ENCODE measurements at regions not wholly inside any gene's neighbourhood (a gene's known extent, or its start where the extent isn't known, plus 50 kb on each side); places are given as distances from the start of the nearest gene placed in this dataset.
"Not testable (repeated sequence)": the region's sequence is repeated elsewhere in the genome, so short reads cannot be mapped to it uniquely, and the experiment has no call there.

GRCh38 chrX:1821846-1822245 lies 207.0 kb downstream of the ASMT start:
- Histone ChIP-seq H3K9me3 (no peaks in the 10 kb centered on the region), H3K4me3 (no peak overlapping the region), H3K27me3 (no peaks in the 10 kb centered on the region), H3K4me1 (no peaks in the 10 kb centered on the region), H3K27ac (no peak overlapping the region), H3K36me3 (no peaks in the 10 kb centered on the region)
- TF ChIP-seq CTCF (IDR thresholded peaks at IDR 0.05) (no peak), POLR2A (IDR thresholded peaks at IDR 0.05) (no peak)
- DNase-seq, result no peak

GRCh38 chrX:1824855-1825254 lies 210.0 kb downstream of the ASMT start:
- Histone ChIP-seq H3K27ac (no peak overlapping the region), H3K9me3 (no peaks in the 10 kb centered on the region), H3K4me1 (no peaks in the 10 kb centered on the region), H3K36me3 (no peaks in the 10 kb centered on the region), H3K27me3 (no peaks in the 10 kb centered on the region), H3K4me3 (no peak overlapping the region)
- no peak for DNase-seq
- TF ChIP-seq CTCF (IDR thresholded peaks at IDR 0.05) (no peak), POLR2A (IDR thresholded peaks at IDR 0.05) (no peak)

GRCh38 chrX:1833656-1834360 lies 218.9 kb downstream of the ASMT start:
- no peak for TF ChIP-seq CTCF (IDR thresholded peaks at IDR 0.05)
- no peak for TF ChIP-seq POLR2A (IDR thresholded peaks at IDR 0.05)
- H3K4me1 ChIP-seq, result no peaks in the 10 kb centered on the region
- no peaks in the 10 kb centered on the region for H3K9me3 ChIP-seq
- no peak overlapping the region for H3K27ac ChIP-seq
- no peaks in the 10 kb centered on the region for H3K27me3 ChIP-seq
- DNase-seq, result no peak
- H3K36me3 ChIP-seq, result no peaks in the 10 kb centered on the region
- H3K4me3 ChIP-seq, result no peak overlapping the region

- H3K27me3 ChIP-seq, result no peaks in the 10 kb centered on the region
- TF ChIP-seq POLR2A (IDR thresholded peaks at IDR 0.05) (no peak), CTCF (IDR thresholded peaks at IDR 0.05) (no peak)
Measured at GRCh38 chrX:1835056-1835455, 220.2 kb downstream of the ASMT start.

GRCh38 chrX:1836683-1837082 lies 221.8 kb downstream of the ASMT start:
- Histone ChIP-seq H3K27ac (no peak overlapping the region), H3K9me3 (no peaks in the 10 kb centered on the region), H3K27me3 (no peaks in the 10 kb centered on the region), H3K36me3 (no peaks in the 10 kb centered on the region), H3K4me3 (no peak overlapping the region), H3K4me1 (no peaks in the 10 kb centered on the region)
- no peak for DNase-seq
- no peak for TF ChIP-seq CTCF (IDR thresholded peaks at IDR 0.05)
- TF ChIP-seq POLR2A (IDR thresholded peaks at IDR 0.05), result no peak

More at GRCh38 chrX:1835056-1835455, 220.2 kb downstream of the ASMT start:
- H3K9me3 ChIP-seq, result no peaks in the 10 kb centered on the region
- H3K4me3 ChIP-seq, result no peak overlapping the region
- no peaks in the 10 kb centered on the region for H3K36me3 ChIP-seq
- H3K4me1 ChIP-seq, result no peaks in the 10 kb centered on the region
- no peak for DNase-seq
- no peak overlapping the region for H3K27ac ChIP-seq

- TF ChIP-seq CTCF (IDR thresholded peaks at IDR 0.05) (no peak), POLR2A (IDR thresholded peaks at IDR 0.05) (no peak)
- Histone ChIP-seq H3K4me3 (no peak overlapping the region), H3K9me3 (no peaks in the 10 kb centered on the region), H3K36me3 (no peaks in the 10 kb centered on the region), H3K27me3 (no peaks in the 10 kb centered on the region), H3K27ac (no peak overlapping the region), H3K4me1 (no peaks in the 10 kb centered on the region)
- no peak for DNase-seq
Measured at GRCh38 chrX:1841746-1842145, 226.9 kb downstream of the ASMT start.

- not testable (repeated sequence) for DNase-seq, H3K4me1 ChIP-seq, H3K27me3 ChIP-seq, H3K9me3 ChIP-seq, H3K4me3 ChIP-seq, H3K36me3 ChIP-seq, H3K27ac ChIP-seq
Measured at GRCh38 chrX:1847000-1847399, 232.1 kb downstream of the ASMT start.

GRCh38 chrX:1847790-1848189 lies 232.9 kb downstream of the ASMT start:
- not testable (repeated sequence) for H3K9me3 ChIP-seq, H3K27ac ChIP-seq, H3K36me3 ChIP-seq, DNase-seq, H3K4me3 ChIP-seq, H3K27me3 ChIP-seq, H3K4me1 ChIP-seq

Data from Peyer's patch (tissue), 4 donors.